Fibroblast of the aortic adventitia (primary cell): ENCODE measurements at regions not wholly inside any gene's neighbourhood (a gene's known extent, or its start where the extent isn't known, plus 50 kb on each side); places are given as distances from the start of the nearest gene placed in this dataset.

Experiments
- DNase-seq: peaks from one replicate; pipeline ENCODE4 v3.0.0-alpha.2; 2010; ENCODE audit warnings: low read depth
- H3K4me3 ChIP-seq: 2 replicates; pipeline ENCODE4 v1.5.1; 2011; ENCODE audit warnings: low read depth, mild to moderate bottlenecking, control low read depth, low read length, moderate library complexity
- TF ChIP-seq, protein P1 (sequence below): IDR thresholded peaks from 2 replicates; pipeline ENCODE4 v1.5.1; 2011; ENCODE audit warnings: mild to moderate bottlenecking, low read length, control low read depth, inconsistent platforms; ENCODE audit not compliant: insufficient read depth

DNA sequence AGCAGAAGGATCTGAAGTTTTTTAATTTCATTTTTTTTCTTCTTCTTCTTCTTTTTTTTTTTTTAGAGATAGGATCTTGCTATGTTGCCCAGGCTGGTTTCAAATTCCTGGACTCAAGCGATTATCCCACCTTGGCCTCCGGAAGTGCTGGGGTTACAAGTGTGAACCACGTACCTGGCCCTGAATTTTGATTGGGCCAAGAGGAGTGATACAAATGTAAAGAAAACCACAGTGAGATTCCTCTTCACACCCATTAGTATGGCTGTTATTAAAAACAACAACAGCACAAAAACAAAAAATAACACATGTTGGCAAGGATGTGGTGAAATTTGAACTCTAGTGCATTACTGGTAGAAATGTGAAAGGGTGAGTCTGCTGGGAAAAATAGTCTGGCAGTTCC, 79.1 kb downstream of the KLF4 start:
- no peak overlapping the region for H3K4me3 ChIP-seq
- TF ChIP-seq, protein P1, sequence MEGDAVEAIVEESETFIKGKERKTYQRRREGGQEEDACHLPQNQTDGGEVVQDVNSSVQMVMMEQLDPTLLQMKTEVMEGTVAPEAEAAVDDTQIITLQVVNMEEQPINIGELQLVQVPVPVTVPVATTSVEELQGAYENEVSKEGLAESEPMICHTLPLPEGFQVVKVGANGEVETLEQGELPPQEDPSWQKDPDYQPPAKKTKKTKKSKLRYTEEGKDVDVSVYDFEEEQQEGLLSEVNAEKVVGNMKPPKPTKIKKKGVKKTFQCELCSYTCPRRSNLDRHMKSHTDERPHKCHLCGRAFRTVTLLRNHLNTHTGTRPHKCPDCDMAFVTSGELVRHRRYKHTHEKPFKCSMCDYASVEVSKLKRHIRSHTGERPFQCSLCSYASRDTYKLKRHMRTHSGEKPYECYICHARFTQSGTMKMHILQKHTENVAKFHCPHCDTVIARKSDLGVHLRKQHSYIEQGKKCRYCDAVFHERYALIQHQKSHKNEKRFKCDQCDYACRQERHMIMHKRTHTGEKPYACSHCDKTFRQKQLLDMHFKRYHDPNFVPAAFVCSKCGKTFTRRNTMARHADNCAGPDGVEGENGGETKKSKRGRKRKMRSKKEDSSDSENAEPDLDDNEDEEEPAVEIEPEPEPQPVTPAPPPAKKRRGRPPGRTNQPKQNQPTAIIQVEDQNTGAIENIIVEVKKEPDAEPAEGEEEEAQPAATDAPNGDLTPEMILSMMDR = no peak
- no peak for DNase-seq

DNA sequence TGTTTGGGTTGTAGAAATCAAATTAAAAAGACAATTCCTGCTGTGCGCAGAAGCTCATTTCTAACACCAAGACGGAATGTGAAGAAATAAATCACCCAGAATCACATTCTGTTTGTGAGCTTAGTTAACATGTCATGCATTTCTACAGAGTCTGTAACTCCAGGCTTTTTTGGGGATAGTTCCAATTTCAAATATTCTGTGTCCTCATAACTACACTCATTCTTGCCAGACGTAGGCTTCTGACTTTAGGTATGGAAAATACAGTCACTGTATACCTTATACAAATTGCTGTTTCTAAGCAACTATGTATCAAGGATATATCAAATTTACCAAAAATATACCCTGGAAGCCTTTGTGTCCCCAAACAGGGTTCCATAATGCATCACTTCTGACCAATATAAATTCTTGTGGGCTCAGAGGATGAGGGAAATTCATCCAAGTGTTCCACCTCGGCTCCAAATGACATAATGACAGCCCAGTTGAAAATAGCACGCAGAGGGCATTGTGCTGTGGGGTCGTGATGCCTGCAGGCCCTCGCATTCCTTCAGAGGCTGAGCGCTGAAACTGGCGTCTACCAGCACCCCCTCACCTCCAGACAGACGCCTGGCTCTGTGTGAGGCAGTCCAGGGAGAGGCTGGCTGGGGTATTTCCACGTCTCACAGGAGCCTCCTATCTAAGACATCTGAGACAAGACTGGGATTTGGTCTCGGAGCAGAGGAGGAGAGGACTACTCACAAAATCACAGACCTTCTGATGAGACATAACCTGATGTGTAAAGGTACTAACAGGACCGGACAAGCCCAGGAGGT, 79.8 kb downstream of the KLF4 start:
- TF ChIP-seq, protein P1 = no peak
- H3K4me3 ChIP-seq = no peak overlapping the region
- DNase-seq = no peak

DNA sequence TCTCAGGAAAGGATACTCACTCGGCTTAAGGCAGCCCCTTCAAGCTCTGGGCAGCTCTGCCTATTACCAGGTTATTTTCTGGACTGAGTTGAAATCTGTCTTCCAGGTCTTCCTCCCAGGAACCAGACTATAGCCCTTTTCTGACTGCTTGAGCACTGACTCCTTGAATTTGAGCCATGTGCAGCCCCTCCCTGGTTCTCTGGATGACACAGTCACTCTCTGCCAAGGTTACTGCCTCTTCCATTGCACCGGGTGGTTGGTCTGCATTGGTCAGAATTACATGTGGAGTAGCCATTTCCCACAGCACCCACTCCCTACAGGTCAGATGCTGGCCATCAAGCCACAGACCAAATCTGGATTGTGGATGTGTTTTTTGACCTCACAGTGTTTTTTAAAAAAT, 81.9 kb downstream of the KLF4 start:
- H3K4me3 ChIP-seq = no peak overlapping the region
- DNase-seq = no peak
- TF ChIP-seq, protein P1 = no peak

DNA sequence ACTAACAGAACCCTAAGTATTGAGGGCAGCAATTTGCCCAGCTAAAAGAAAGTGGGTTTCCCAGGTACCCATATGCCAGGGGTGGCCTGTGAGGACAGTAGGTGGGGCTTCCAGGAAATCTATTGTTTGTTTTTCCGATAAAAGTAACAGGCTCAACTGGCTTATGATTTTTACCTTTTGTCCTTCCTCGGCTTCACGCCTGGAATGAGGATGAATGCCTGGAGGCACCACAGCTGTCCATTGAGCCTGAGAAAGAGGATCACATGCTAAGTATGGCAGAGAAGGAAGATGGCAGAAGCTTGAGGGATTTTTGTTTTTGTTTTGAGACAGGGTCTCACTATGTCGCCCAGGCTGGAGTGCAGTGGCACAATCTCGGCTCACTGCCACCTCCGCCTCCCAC, 84.1 kb downstream of the KLF4 start:
- no peak overlapping the region for H3K4me3 ChIP-seq
- no peak for DNase-seq
- TF ChIP-seq, protein P1 = no peak

DNA sequence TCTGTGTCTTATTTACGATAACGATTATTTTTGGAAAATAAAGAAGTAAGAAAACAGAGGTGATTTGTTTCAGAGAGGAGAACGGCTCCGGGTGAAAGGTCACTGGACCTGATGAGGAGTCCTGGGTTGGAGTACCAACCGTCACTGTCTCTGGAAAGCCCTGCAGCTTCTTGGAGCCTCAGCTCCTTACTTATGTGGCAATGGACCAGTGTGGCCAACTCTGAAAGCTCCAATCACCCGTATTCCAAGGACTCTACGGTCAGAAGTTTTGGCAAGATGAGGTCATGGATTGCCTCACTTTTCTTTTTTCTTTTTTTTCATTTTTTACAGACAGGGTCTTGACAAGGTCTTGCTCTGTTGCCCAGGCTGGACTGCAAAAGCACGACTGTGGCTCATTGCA, 84.8 kb downstream of the KLF4 start:
- DNase-seq = no peak
- H3K4me3 ChIP-seq = no peak overlapping the region
- TF ChIP-seq, protein P1 = no peak

DNA sequence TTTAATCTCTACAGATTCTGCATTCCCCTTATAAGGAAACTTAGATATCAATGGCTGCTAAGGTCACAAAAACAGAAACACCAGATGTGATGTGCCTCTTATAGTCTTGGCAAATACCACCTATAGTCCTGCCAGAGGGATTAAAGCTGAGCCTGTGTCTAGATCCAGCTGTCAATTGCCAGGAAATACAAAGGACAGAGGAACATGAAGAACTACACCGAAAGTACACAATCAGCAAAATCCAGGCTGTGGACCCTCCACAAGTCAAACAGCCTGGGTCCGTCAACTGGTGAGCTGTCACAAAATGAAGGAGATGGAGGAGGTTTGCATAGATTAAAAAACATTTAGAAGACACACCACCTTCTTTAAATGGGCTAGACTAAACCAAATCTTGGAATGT, 85.4 kb downstream of the KLF4 start:
- H3K4me3 ChIP-seq = no peak overlapping the region
- DNase-seq = no peak
- TF ChIP-seq, protein P1 = no peak
